Neuronal stem cell (in vitro differentiated cells): ENCODE measurements at regions not wholly inside any gene's neighbourhood (a gene's known extent, or its start where the extent isn't known, plus 50 kb on each side); places are given as distances from the start of the nearest gene placed in this dataset.

ENCODE experiments used
- DNase-seq: peaks from one replicate; pipeline ENCODE4 v3.0.0-alpha.2; 2013; ENCODE audit warnings: low spot score
- H2AFZ ChIP-seq: one replicate; pipeline ENCODE4 v1.6.1; 2013; ENCODE audit warnings: mild to moderate bottlenecking, low read length, inconsistent platforms
- H2AK5ac ChIP-seq: 2 replicates; pipeline ENCODE4 v1.6.1; 2013; ENCODE audit warnings: low read depth, mild to moderate bottlenecking, inconsistent platforms, low read length, moderate library complexity, mixed read lengths
- H2BK120ac ChIP-seq: 2 replicates; pipeline ENCODE4 v1.6.1; 2013; ENCODE audit warnings: low read depth, mild to moderate bottlenecking, inconsistent platforms, low read length, moderate library complexity, mixed read lengths
- H2BK12ac ChIP-seq: one replicate; pipeline ENCODE4 v1.6.1; 2013; ENCODE audit warnings: low read length, inconsistent platforms
- H2BK15ac ChIP-seq: 2 replicates; pipeline ENCODE4 v1.6.1; 2013; ENCODE audit warnings: mild to moderate bottlenecking, low read length, inconsistent platforms, mixed read lengths
- H2BK5ac ChIP-seq: one replicate; pipeline ENCODE4 v1.6.1; 2013; ENCODE audit warnings: inconsistent platforms, mild to moderate bottlenecking, low read length, moderate library complexity
- H3K14ac ChIP-seq: one replicate; pipeline ENCODE4 v1.6.1; 2013; ENCODE audit warnings: low read length, inconsistent platforms
- H3K18ac ChIP-seq: 2 replicates; pipeline ENCODE4 v1.6.1; 2013; ENCODE audit warnings: low read length, inconsistent platforms
- H3K23ac ChIP-seq: 2 replicates; pipeline ENCODE4 v1.6.1; 2013; ENCODE audit warnings: low read depth, mild to moderate bottlenecking, mixed read lengths, low read length, inconsistent platforms; ENCODE audit not compliant: poor library complexity
- H3K27ac ChIP-seq: replicated peaks from 3 replicates; pipeline ENCODE4 v1.5.1; 2013; ENCODE audit warnings: low read length, inconsistent platforms
- H3K27me3 ChIP-seq, 3 experiments: 2 replicates each; pipeline ENCODE4 v1.6.1; 2013; ENCODE audit warnings: low read length in 3 of 3, mild to moderate bottlenecking in 2 of 3, inconsistent platforms in 1 of 3, low read depth in 1 of 3, mixed read lengths in 1 of 3, moderate library complexity in 1 of 3; ENCODE audit not compliant: control insufficient read depth in 3 of 3, insufficient read depth in 3 of 3
- H3K36me3 ChIP-seq, 2 donors: replicated peaks in 1 of 2; 2 replicates each; pipeline ENCODE4 v1.6.1; 2013; ENCODE audit warnings: low read length in 2 of 2; ENCODE audit not compliant: control insufficient read depth in 2 of 2, insufficient read depth in 2 of 2
- H3K4ac ChIP-seq: 2 replicates; pipeline ENCODE4 v1.6.1; 2013; ENCODE audit warnings: inconsistent platforms, mild to moderate bottlenecking, low read length, moderate library complexity
- H3K4me1 ChIP-seq, 2 donors: 1 replicate in 1 of 2; 2 replicates in 1 of 2; pipeline ENCODE4 v1.6.1; 2013; ENCODE audit warnings: low read length in 2 of 2, low read depth in 1 of 2; ENCODE audit not compliant: control insufficient read depth in 2 of 2, insufficient read depth in 1 of 2
- H3K4me2 ChIP-seq: one replicate; pipeline ENCODE4 v1.6.1; 2013; ENCODE audit warnings: mild to moderate bottlenecking, low read length, inconsistent platforms; ENCODE audit not compliant: insufficient read depth, poor library complexity, severe bottlenecking
- H3K4me3 ChIP-seq, 2 donors: 2 replicates each; pipeline ENCODE4 v1.5.1; 2013; ENCODE audit warnings: low read length in 2 of 2, mild to moderate bottlenecking in 2 of 2, inconsistent platforms in 1 of 2, moderate library complexity in 1 of 2
- H3K79me1 ChIP-seq: one replicate; pipeline ENCODE4 v1.6.1; 2013; ENCODE audit warnings: low read depth, mild to moderate bottlenecking, inconsistent platforms, low read length, moderate library complexity
- H3K9ac ChIP-seq: one replicate; pipeline ENCODE4 v1.6.1; 2013; ENCODE audit warnings: mild to moderate bottlenecking, low read depth, low read length, inconsistent platforms; ENCODE audit not compliant: poor library complexity
- H3K9me3 ChIP-seq, 2 donors: replicated peaks in 1 of 2; 2 replicates each; pipeline versions ENCODE3 to v1.6.1; 2013; ENCODE audit warnings: low read length in 2 of 2, mild to moderate bottlenecking in 2 of 2, inconsistent platforms in 1 of 2, low read depth in 1 of 2, mixed read lengths in 1 of 2, moderate library complexity in 1 of 2; ENCODE audit not compliant: control insufficient read depth in 2 of 2, insufficient read depth in 1 of 2
- H4K8ac ChIP-seq: one replicate; pipeline ENCODE4 v1.6.1; 2013; ENCODE audit warnings: low read depth, mild to moderate bottlenecking, inconsistent platforms, low read length, moderate library complexity
- H4K91ac ChIP-seq: one replicate; pipeline ENCODE4 v1.6.1; 2013; ENCODE audit warnings: low read length, low read depth, mild to moderate bottlenecking, inconsistent platforms; ENCODE audit not compliant: poor library complexity
- WGBS, 2 donors: extraction: QIAGEN DNeasy Blood & Tissue Kit; methylation state at CpG; one replicate each; pipeline ENCODE4 v1.1.7; 2013; ENCODE audit warnings: missing lambda C conversion rate in 2 of 2, mixed read lengths in 1 of 2; ENCODE audit not compliant: insufficient read length in 2 of 2, insufficient replicate concordance in 1 of 2; ENCODE audit errors: extremely low coverage in 2 of 2; 5-methylcytosine and 5-hydroxymethylcytosine counted together

GRCh38 chr6:163723759-163724158 is 309.2 kb downstream of the QKI start:
- no peak overlapping the region for H2AK5ac ChIP-seq
- no peak overlapping the region for H2BK5ac ChIP-seq
- H3K79me1 ChIP-seq = no peaks in the 10 kb centered on the region
- no peaks in the 10 kb centered on the region for H3K27me3 ChIP-seq
- H3K4me3 ChIP-seq = no peak overlapping the region
- no peak overlapping the region for H3K23ac ChIP-seq
- H3K18ac ChIP-seq = no peak overlapping the region
- H3K9me3 ChIP-seq = no peaks in the 10 kb centered on the region
- H3K27ac ChIP-seq = no peak overlapping the region
- H3K9ac ChIP-seq = no peak overlapping the region
- no peak for DNase-seq
- H2AFZ ChIP-seq = no peak overlapping the region
- no peak overlapping the region for H4K8ac ChIP-seq
- no peak overlapping the region for H3K14ac ChIP-seq
- H3K4me2 ChIP-seq = no peak overlapping the region
- no peak overlapping the region for H2BK15ac ChIP-seq
- no peak overlapping the region for H2BK120ac ChIP-seq
- H3K4me1 ChIP-seq = peaks cover 2 to 7% of the 10 kb centered on the region in 2 donors
- no peak overlapping the region for H3K4ac ChIP-seq
- WGBS, 2 donors = no CpG with 5 or more reads among the region's 8 CpGs
- H4K91ac ChIP-seq = no peak overlapping the region
- H2BK12ac ChIP-seq = no peak overlapping the region
- H3K36me3 ChIP-seq = no peaks in the 10 kb centered on the region

DNA sequence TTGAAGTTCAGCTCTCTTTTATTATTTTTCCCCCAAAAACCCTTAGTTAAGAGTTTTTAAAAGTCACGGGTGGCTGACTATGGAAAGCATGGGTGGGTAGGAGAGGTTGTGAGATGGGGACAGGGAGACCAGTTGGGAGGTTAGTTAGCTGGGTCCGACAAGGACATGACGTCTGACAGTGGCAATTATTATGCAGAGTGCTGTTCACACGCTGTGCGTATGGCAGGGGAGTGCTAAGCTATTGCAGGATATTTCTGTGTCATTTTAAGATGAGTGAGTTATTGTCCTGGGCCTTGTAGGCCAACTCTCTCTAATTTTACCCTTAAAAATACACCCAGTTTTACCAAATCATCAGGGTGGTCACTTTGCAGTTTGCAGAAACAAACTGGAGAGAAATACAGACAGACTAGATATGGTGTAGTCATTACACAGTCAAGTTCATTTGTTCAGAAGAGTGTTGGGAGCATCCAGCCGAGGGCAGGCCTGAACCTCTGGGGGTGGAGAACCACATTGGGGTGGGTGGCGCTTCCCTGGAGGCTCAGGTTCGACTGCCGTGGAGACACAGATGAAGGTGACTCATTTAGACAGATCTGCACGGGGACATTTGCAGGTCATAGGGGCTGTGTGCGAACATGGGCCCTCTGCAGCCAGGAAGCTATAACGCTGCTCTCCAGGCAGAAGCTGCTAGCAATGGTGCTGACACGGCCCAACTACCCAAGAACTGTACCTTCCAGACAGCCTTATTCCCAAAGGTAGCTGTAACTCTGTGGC is 307.6 kb downstream of the QKI start:
- no peak overlapping the region for H4K91ac ChIP-seq
- H3K9me3 ChIP-seq = no peaks in the 10 kb centered on the region
- H3K4me3 ChIP-seq = no peak overlapping the region
- no peak overlapping the region for H3K27ac ChIP-seq
- H2AFZ ChIP-seq = peak overlapping the region; percentile 43
- no peak overlapping the region for H3K14ac ChIP-seq
- no peak overlapping the region for H3K23ac ChIP-seq
- no peak overlapping the region for H3K4ac ChIP-seq
- peaks cover 2 to 7% of the 10 kb centered on the region in 2 donors for H3K4me1 ChIP-seq
- no peaks in the 10 kb centered on the region for H3K27me3 ChIP-seq
- H3K9ac ChIP-seq = no peak overlapping the region
- no peaks in the 10 kb centered on the region for H3K79me1 ChIP-seq
- no peak for DNase-seq
- no CpG with 5 or more reads among the region's 13 CpGs for WGBS, 2 donors
- no peak overlapping the region for H2BK15ac ChIP-seq
- no peak overlapping the region for H2BK120ac ChIP-seq
- no peak overlapping the region for H2BK5ac ChIP-seq
- no peak overlapping the region for H3K18ac ChIP-seq
- no peaks in the 10 kb centered on the region for H3K36me3 ChIP-seq
- H3K4me2 ChIP-seq = no peak overlapping the region
- H4K8ac ChIP-seq = no peak overlapping the region
- no peak overlapping the region for H2BK12ac ChIP-seq
- no peak overlapping the region for H2AK5ac ChIP-seq

GRCh38 chr6:163721435-163721834 is 306.9 kb downstream of the QKI start:
- Histone ChIP-seq H3K9me3 (no peaks in the 10 kb centered on the region), H3K23ac (no peak overlapping the region), H3K4ac (no peak overlapping the region), H4K91ac (no peak overlapping the region), H2AFZ (no peak overlapping the region), H2BK120ac (no peak overlapping the region), H3K9ac (no peak overlapping the region), H3K79me1 (no peaks in the 10 kb centered on the region), H2AK5ac (no peak overlapping the region), H3K4me2 (no peak overlapping the region), H2BK12ac (no peak overlapping the region), H3K36me3 (no peaks in the 10 kb centered on the region), H2BK5ac (no peak overlapping the region), H2BK15ac (no peak overlapping the region), H4K8ac (no peak overlapping the region), H3K14ac (no peak overlapping the region), H3K27ac (no peak overlapping the region), H3K4me1 (peaks cover 2 to 7% of the 10 kb centered on the region in 2 donors), H3K4me3 (no peak overlapping the region), H3K27me3 (no peaks in the 10 kb centered on the region), H3K18ac (no peak overlapping the region)
- DNase-seq = no peak
- no CpG with 5 or more reads among the region's 1 CpG for WGBS, 2 donors

GRCh38 chr6:163720460-163721235 is 306.1 kb downstream of the QKI start:
- no peaks in the 10 kb centered on the region for H3K36me3 ChIP-seq
- H2BK15ac ChIP-seq = no peak overlapping the region

More at GRCh38 chr6:163720460-163721235, 306.1 kb downstream of the QKI start:
- Histone ChIP-seq H3K4ac (no peak overlapping the region), H3K27me3 (no peaks in the 10 kb centered on the region), H3K4me2 (no peak overlapping the region), H2AFZ (no peak overlapping the region), H4K8ac (no peak overlapping the region), H3K23ac (no peak overlapping the region), H4K91ac (no peak overlapping the region), H3K9me3 (no peaks in the 10 kb centered on the region), H3K4me3 (no peak overlapping the region), H3K18ac (no peak overlapping the region), H3K27ac (no peak overlapping the region), H2BK120ac (no peak overlapping the region), H3K9ac (no peak overlapping the region), H3K4me1 (peaks cover 2 to 7% of the 10 kb centered on the region in 2 donors), H3K14ac (no peak overlapping the region), H2BK12ac (no peak overlapping the region), H2BK5ac (no peak overlapping the region), H3K79me1 (no peaks in the 10 kb centered on the region), H2AK5ac (no peak overlapping the region)
- no CpG with 5 or more reads among the region's 4 CpGs for WGBS, 2 donors
- DNase-seq = no peak
